ENCODE measurements at regions not wholly inside any gene's neighbourhood (a gene's known extent, or its start where the extent isn't known, plus 50 kb on each side); places are given as distances from the start of the nearest gene placed in this dataset.

DNA sequence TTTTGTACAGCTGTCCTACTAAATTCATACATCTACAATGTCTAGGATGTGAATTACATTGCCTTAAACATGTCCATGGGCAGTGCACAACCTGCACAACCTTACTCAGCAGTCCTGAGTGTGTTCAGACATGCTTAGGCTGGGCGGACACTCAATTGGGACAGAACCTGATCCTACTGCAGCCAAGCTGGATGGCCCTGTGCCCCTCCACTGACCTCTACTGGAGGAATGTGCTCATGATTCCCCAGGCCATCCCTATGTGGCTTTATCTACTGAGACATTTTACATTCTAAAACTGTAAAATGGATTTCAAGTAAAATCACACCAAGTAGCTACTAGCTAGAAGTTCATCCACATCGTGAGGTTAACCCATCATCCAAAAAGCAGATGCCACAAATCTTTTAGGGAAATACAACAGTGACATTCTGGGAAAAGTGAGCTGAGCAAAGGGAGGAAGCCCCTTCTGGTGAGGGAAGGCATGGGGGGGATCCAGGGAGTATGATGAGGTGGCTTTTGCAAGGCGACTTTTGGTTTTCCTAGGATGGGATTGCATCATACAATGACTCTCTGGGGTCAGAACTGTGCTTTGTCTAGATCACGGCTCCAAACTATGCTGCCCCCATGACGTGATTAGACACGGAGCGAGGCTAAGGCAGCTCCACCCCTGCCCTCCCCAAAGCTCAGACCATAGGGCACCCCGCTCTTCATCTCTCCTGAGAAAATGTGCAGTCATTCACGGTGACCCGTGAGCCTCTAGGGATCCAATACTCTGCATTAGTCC lies 911.7 kb upstream of the TMEM132C start:
- no peaks in the 10 kb centered on the region for H3K4me1 ChIP-seq (ENCODE audit: control insufficient read depth in 5 of 5, insufficient read depth in 5 of 5, low read length in 5 of 5)
- DNase-seq (no peak), ATAC-seq (ENCODE audit: insufficient read depth, low FRiP score) (no peak)
- TF ChIP-seq, protein P1, sequence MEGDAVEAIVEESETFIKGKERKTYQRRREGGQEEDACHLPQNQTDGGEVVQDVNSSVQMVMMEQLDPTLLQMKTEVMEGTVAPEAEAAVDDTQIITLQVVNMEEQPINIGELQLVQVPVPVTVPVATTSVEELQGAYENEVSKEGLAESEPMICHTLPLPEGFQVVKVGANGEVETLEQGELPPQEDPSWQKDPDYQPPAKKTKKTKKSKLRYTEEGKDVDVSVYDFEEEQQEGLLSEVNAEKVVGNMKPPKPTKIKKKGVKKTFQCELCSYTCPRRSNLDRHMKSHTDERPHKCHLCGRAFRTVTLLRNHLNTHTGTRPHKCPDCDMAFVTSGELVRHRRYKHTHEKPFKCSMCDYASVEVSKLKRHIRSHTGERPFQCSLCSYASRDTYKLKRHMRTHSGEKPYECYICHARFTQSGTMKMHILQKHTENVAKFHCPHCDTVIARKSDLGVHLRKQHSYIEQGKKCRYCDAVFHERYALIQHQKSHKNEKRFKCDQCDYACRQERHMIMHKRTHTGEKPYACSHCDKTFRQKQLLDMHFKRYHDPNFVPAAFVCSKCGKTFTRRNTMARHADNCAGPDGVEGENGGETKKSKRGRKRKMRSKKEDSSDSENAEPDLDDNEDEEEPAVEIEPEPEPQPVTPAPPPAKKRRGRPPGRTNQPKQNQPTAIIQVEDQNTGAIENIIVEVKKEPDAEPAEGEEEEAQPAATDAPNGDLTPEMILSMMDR (IDR thresholded peaks at IDR 0.05; ENCODE audit: control extremely low read depth, extremely low read depth), result no peak
- H3K4me3 ChIP-seq, result no peak overlapping the region
- H3K9me3 ChIP-seq (ENCODE audit: control insufficient read depth in 4 of 4, insufficient read depth in 3 of 4, low read length in 3 of 4), result peaks cover 0 to 8% (median 0%) of the 10 kb centered on the region in 4 donors
- H3K27me3 ChIP-seq (ENCODE audit: control insufficient read depth in 3 of 3, insufficient read depth in 3 of 3, low read length in 2 of 3), result no peaks in the 10 kb centered on the region
- 54 to 68% methylated on average over 10 of the region's 10 CpGs for WGBS, 2 donors
- H3K36me3 ChIP-seq (ENCODE audit: control insufficient read depth in 4 of 4, insufficient read depth in 4 of 4, low read length in 4 of 4), result no peaks in the 10 kb centered on the region
- H3K9ac ChIP-seq (ENCODE audit: insufficient read depth in 1 of 2, low read length in 2 of 2), result no peak overlapping the region
- H3K27ac ChIP-seq (ENCODE audit: low read depth in 1 of 2, low read length in 1 of 2), result no peak overlapping the region

- WGBS, 2 donors, result 77 to 79% methylated on average over 2 of the region's 2 CpGs
- DNase-seq (no peak), ATAC-seq (ENCODE audit: insufficient read depth, low FRiP score) (no peak)
- H3K36me3 ChIP-seq (ENCODE audit: control insufficient read depth in 4 of 4, insufficient read depth in 4 of 4, low read length in 4 of 4), result no peaks in the 10 kb centered on the region
- H3K9me3 ChIP-seq (ENCODE audit: control insufficient read depth in 4 of 4, insufficient read depth in 3 of 4, low read length in 3 of 4), result no peaks in the 10 kb centered on the region
- TF ChIP-seq, protein P1 (IDR thresholded peaks at IDR 0.05; ENCODE audit: control extremely low read depth, extremely low read depth), result no peak
- no peak overlapping the region for H3K27ac ChIP-seq (ENCODE audit: low read depth in 1 of 2, low read length in 1 of 2)
- H3K4me3 ChIP-seq, result no peak overlapping the region
- no peaks in the 10 kb centered on the region for H3K27me3 ChIP-seq (ENCODE audit: control insufficient read depth in 3 of 3, insufficient read depth in 3 of 3, low read length in 2 of 3)
- H3K4me1 ChIP-seq (ENCODE audit: control insufficient read depth in 5 of 5, insufficient read depth in 5 of 5, low read length in 5 of 5), result no peaks in the 10 kb centered on the region
- no peak overlapping the region for H3K9ac ChIP-seq (ENCODE audit: insufficient read depth in 1 of 2, low read length in 2 of 2)
These were observed 908.1 kb upstream of the TMEM132C start for GRCh38 chr12:127358888-127359287.

DNA sequence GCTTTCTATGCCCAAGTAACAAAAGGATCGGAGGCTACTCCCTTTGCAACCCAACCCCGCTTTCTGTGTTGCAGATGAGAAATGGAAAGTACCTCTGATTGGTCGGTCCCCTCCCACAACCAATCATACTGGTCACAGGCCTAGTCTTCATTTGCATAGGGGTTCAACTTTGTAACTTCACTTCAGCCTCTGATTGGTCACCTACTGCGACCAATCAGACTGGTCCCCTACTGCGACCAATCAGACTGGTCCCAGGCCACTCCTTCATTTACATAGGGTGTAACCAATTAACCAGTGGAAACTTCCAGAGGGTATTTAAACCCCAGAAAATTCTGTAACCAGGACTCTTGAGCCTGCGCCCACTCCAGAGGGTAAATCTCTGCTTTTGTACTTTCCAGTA lies 906.4 kb upstream of the TMEM132C start:
- DNase-seq (no peak), ATAC-seq (ENCODE audit: insufficient read depth, low FRiP score) (no peak)
- Histone ChIP-seq H3K36me3 (ENCODE audit: control insufficient read depth in 4 of 4, insufficient read depth in 4 of 4, low read length in 4 of 4) (no peaks in the 10 kb centered on the region), H3K27me3 (ENCODE audit: control insufficient read depth in 3 of 3, insufficient read depth in 3 of 3, low read length in 2 of 3) (no peaks in the 10 kb centered on the region), H3K4me1 (ENCODE audit: control insufficient read depth in 5 of 5, insufficient read depth in 5 of 5, low read length in 5 of 5) (no peaks in the 10 kb centered on the region), H3K4me3 (no peak overlapping the region), H3K27ac (ENCODE audit: low read depth in 1 of 2, low read length in 1 of 2) (no peak overlapping the region), H3K9me3 (ENCODE audit: control insufficient read depth in 4 of 4, insufficient read depth in 3 of 4, low read length in 3 of 4) (no peaks in the 10 kb centered on the region), H3K9ac (ENCODE audit: insufficient read depth in 1 of 2, low read length in 2 of 2) (no peak overlapping the region)
- TF ChIP-seq, protein P1 (IDR thresholded peaks at IDR 0.05; ENCODE audit: control extremely low read depth, extremely low read depth), result no peak
- WGBS, 2 donors, result 90 to 93% methylated on average over 6 of the region's 6 CpGs

DNA sequence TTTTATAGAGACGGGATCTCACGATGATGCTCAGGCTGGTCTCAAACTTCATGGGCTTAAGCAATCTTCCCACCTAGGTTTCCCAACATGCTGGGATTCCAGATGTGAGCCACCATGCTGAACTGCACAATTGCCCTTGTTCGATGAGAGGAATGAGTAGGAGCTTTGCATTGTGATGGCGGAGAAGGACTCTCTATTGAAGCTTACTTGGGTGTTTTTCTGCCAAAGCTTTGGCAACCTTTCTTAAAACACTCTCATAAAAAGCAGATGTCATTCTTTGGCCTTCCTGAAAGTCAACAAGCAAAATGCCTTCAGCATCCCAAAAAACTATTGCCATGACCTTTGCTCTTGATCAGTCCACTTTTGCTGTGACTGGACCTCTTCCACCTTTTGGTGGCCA lies 904.8 kb upstream of the TMEM132C start:
- ATAC-seq (ENCODE audit: insufficient read depth, low FRiP score) (no peak), DNase-seq (no peak)
- 94 to 96% methylated on average over 4 of the region's 4 CpGs for WGBS, 2 donors
- Histone ChIP-seq H3K4me3 (no peak overlapping the region), H3K9me3 (ENCODE audit: control insufficient read depth in 4 of 4, insufficient read depth in 3 of 4, low read length in 3 of 4) (no peaks in the 10 kb centered on the region), H3K27ac (ENCODE audit: low read depth in 1 of 2, low read length in 1 of 2) (no peak overlapping the region), H3K4me1 (ENCODE audit: control insufficient read depth in 5 of 5, insufficient read depth in 5 of 5, low read length in 5 of 5) (no peaks in the 10 kb centered on the region), H3K9ac (ENCODE audit: insufficient read depth in 1 of 2, low read length in 2 of 2) (no peak overlapping the region), H3K27me3 (ENCODE audit: control insufficient read depth in 3 of 3, insufficient read depth in 3 of 3, low read length in 2 of 3) (no peaks in the 10 kb centered on the region), H3K36me3 (ENCODE audit: control insufficient read depth in 4 of 4, insufficient read depth in 4 of 4, low read length in 4 of 4) (no peaks in the 10 kb centered on the region)
- TF ChIP-seq, protein P1 (IDR thresholded peaks at IDR 0.05; ENCODE audit: control extremely low read depth, extremely low read depth), result no peak
